OCI-LY7 (cell line): ENCODE measurements at regions not wholly inside any gene's neighbourhood (a gene's known extent, or its start where the extent isn't known, plus 50 kb on each side); places are given as distances from the start of the nearest gene placed in this dataset.

Experiments
- BruUV-seq: library from RNA; stranded (reverse); fragments of 400-500 nt; replicated peaks from 2 replicates; lab custom pipeline; 2021; lab: Mats Ljungman, UMichigan
- CTCF ChIA-PET: fragments of 300-600 bp; sonication (Branson Sonifier 250); formaldehyde crosslinking; loops from one replicate; lab custom pipeline; 2022; ENCODE audit warnings: antibody characterized with exemption; ENCODE audit not compliant: unreplicated experiment; lab: Charles Lee
- POLR2A ChIA-PET: fragments of 300-600 bp; sonication (Branson Sonifier 250); formaldehyde crosslinking; loops from one replicate; lab custom pipeline; 2022; ENCODE audit warnings: antibody characterized with exemption; lab: Charles Lee
- DNase-seq: peaks from one replicate; pipeline ENCODE4 v3.0.0-alpha.2; 2015; ENCODE audit warnings: low spot score
- H2AFZ ChIP-seq: fragments of 200-600 bp; sonication (generic), shearing (Covaris generic); 2 replicates; pipeline ENCODE4 v1.6.1; 2014; ENCODE audit warnings: mild to moderate bottlenecking, antibody characterized with exemption, low read length, moderate library complexity
- H3K27ac ChIP-seq: fragments of 200-600 bp; sonication (generic); 2 replicates; pipeline ENCODE4 v1.5.1; 2014; ENCODE audit warnings: mixed run types, low read depth, mild to moderate bottlenecking, moderate library complexity, low read length, inconsistent platforms; ENCODE audit not compliant: poor library complexity, severe bottlenecking
- H3K36me3 ChIP-seq: fragments of 200-600 bp; sonication (generic); 2 replicates; pipeline ENCODE4 v1.6.1; 2014; ENCODE audit warnings: mild to moderate bottlenecking, antibody characterized with exemption, low read length, moderate library complexity, mixed read lengths; ENCODE audit not compliant: insufficient read depth
- H3K4me1 ChIP-seq: fragments of 200-600 bp; sonication (generic); 2 replicates; pipeline ENCODE4 v1.5.1; 2014; ENCODE audit warnings: mild to moderate bottlenecking, low read length; ENCODE audit not compliant: insufficient read depth, poor library complexity, severe bottlenecking
- H3K4me2 ChIP-seq: fragments of 200-600 bp; sonication (generic); 2 replicates; pipeline ENCODE4 v1.6.1; 2014; ENCODE audit warnings: mild to moderate bottlenecking, low read length
- H3K4me3 ChIP-seq: fragments of 200-600 bp; sonication (generic); 2 replicates; pipeline ENCODE4 v1.5.1; 2014; ENCODE audit warnings: mild to moderate bottlenecking, low read depth, low read length; ENCODE audit not compliant: poor library complexity, severe bottlenecking
- H3K79me2 ChIP-seq: fragments of 200-600 bp; sonication (generic); 2 replicates; pipeline ENCODE4 v1.6.1; 2016; ENCODE audit warnings: low read depth, mild to moderate bottlenecking, low read length, moderate library complexity, mixed read lengths; ENCODE audit not compliant: insufficient read depth
- H3K9me2 ChIP-seq: fragments of 200-600 bp; sonication (generic); 2 replicates; pipeline ENCODE4 v1.6.1; 2016; ENCODE audit warnings: mild to moderate bottlenecking, low read length, mixed read lengths; ENCODE audit not compliant: insufficient read depth
- H3K9me3 ChIP-seq: fragments of 200-600 bp; sonication (generic); 2 replicates; pipeline ENCODE4 v1.6.1; 2014; ENCODE audit warnings: mild to moderate bottlenecking, mixed run types, low read length, mixed read lengths
- H4K20me1 ChIP-seq: fragments of 200-600 bp; sonication (generic); 2 replicates; pipeline ENCODE4 v1.6.1; 2014; ENCODE audit warnings: mild to moderate bottlenecking, antibody characterized with exemption, low read length, moderate library complexity, mixed read lengths; ENCODE audit not compliant: insufficient read depth
- EZH2phosphoT487 ChIP-seq: fragments of 200-600 bp; sonication (generic); IDR thresholded peaks from 2 replicates; pipeline ENCODE4 v1.6.1; 2018; ENCODE audit warnings: low read depth, borderline replicate concordance, mild to moderate bottlenecking, mixed run types, antibody characterized with exemption, low read length, moderate library complexity, mixed read lengths
- intact Hi-C: fragments of 100-400 bp; cut with micrococcal nuclease; formaldehyde crosslinking; loops from one replicate; pipeline ENCODE4 v1.10.0; 2022; ENCODE audit not compliant: unreplicated experiment
- TF ChIP-seq, protein P1 (sequence below): fragments of 200-600 bp; sonication (generic); conservative IDR thresholded peaks from 2 replicates; pipeline ENCODE4 v1.5.1; 2014; ENCODE audit warnings: mild to moderate bottlenecking, antibody characterized with exemption, low read length, moderate library complexity, mixed read lengths

- no peak for DNase-seq
- Histone ChIP-seq H3K27ac (no peak overlapping the region), H3K4me2 (no peak overlapping the region), H3K4me3 (no peak overlapping the region), H3K9me2 (no peaks in the 10 kb centered on the region), H4K20me1 (no peaks in the 10 kb centered on the region), H3K9me3 (no peaks in the 10 kb centered on the region), H3K36me3 (no peaks in the 10 kb centered on the region), H2AFZ (no peak overlapping the region), H3K79me2 (no peaks in the 10 kb centered on the region), H3K4me1 (no peaks in the 10 kb centered on the region)
- POLR2A ChIA-PET, result no interaction called here
- BruUV-seq, result no TSS peak
- CTCF ChIA-PET, result no interaction called here
- intact Hi-C loops, result no loop called here
- TF ChIP-seq, protein P1, sequence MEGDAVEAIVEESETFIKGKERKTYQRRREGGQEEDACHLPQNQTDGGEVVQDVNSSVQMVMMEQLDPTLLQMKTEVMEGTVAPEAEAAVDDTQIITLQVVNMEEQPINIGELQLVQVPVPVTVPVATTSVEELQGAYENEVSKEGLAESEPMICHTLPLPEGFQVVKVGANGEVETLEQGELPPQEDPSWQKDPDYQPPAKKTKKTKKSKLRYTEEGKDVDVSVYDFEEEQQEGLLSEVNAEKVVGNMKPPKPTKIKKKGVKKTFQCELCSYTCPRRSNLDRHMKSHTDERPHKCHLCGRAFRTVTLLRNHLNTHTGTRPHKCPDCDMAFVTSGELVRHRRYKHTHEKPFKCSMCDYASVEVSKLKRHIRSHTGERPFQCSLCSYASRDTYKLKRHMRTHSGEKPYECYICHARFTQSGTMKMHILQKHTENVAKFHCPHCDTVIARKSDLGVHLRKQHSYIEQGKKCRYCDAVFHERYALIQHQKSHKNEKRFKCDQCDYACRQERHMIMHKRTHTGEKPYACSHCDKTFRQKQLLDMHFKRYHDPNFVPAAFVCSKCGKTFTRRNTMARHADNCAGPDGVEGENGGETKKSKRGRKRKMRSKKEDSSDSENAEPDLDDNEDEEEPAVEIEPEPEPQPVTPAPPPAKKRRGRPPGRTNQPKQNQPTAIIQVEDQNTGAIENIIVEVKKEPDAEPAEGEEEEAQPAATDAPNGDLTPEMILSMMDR, result no peak
- no peak for TF ChIP-seq EZH2phosphoT487
Measured at GRCh38 chr15:93719921-93720351, 511.4 kb upstream of the MCTP2 start.

GRCh38 chr15:93716615-93717231, 514.6 kb upstream of the MCTP2 start:
- no peak overlapping the region for H3K27ac ChIP-seq
- H3K79me2 ChIP-seq, result no peaks in the 10 kb centered on the region
- H4K20me1 ChIP-seq, result no peaks in the 10 kb centered on the region
- TF ChIP-seq, protein P1, result no peak
- no peak for TF ChIP-seq EZH2phosphoT487
- H3K9me3 ChIP-seq, result no peaks in the 10 kb centered on the region
- H3K4me1 ChIP-seq, result no peaks in the 10 kb centered on the region
- ChIA-PET POLR2A (interaction anchor here (0.5 kb wide), 1 partner anchor 14 kb away, joined by 4 read pairs; no protein-coding TSS in a partner anchor), CTCF (no interaction called here)
- no peak overlapping the region for H2AFZ ChIP-seq
- no peak for DNase-seq
- no peaks in the 10 kb centered on the region for H3K36me3 ChIP-seq
- BruUV-seq, result no TSS peak
- intact Hi-C loops, result no loop called here
- H3K9me2 ChIP-seq, result no peaks in the 10 kb centered on the region
- H3K4me2 ChIP-seq, result no peak overlapping the region
- H3K4me3 ChIP-seq, result no peak overlapping the region

- Histone ChIP-seq H3K36me3 (no peaks in the 10 kb centered on the region), H3K4me1 (no peaks in the 10 kb centered on the region), H3K4me3 (no peak overlapping the region), H3K4me2 (no peak overlapping the region), H2AFZ (no peak overlapping the region), H4K20me1 (no peaks in the 10 kb centered on the region), H3K27ac (no peak overlapping the region), H3K9me3 (no peaks in the 10 kb centered on the region), H3K79me2 (no peaks in the 10 kb centered on the region), H3K9me2 (no peaks in the 10 kb centered on the region)
- TF ChIP-seq, protein P1, result no peak
- TF ChIP-seq EZH2phosphoT487, result no peak
- ChIA-PET CTCF (no interaction called here), POLR2A (no interaction called here)
- no peak for DNase-seq
- BruUV-seq, result no TSS peak
- intact Hi-C loops, result no loop called here
Measured at GRCh38 chr15:93709708-93710107, 521.7 kb upstream of the MCTP2 start.
